Prostate gland (tissue), 1 donor: ENCODE measurements at regions not wholly inside any gene's neighbourhood (a gene's known extent, or its start where the extent isn't known, plus 50 kb on each side); places are given as distances from the start of the nearest gene placed in this dataset.

Experiments
- POLR2A ChIP-seq: fragments of 450-650 bp; IDR thresholded peaks from one replicate; pipeline ENCODE4 v1.6.1; 2016; ENCODE audit warnings: antibody characterized with exemption, mild to moderate bottlenecking
- POLR2AphosphoS5 ChIP-seq: sonication (generic); formaldehyde crosslinking; IDR thresholded peaks from one replicate; pipeline ENCODE4 v1.6.1; 2017; ENCODE audit warnings: antibody characterized with exemption

GRCh38 chr16:9542165-9542755, 450.8 kb downstream of the HAPSTR1 start:
- TF ChIP-seq POLR2AphosphoS5 (no peak), POLR2A (no peak)
